ENCODE measurements at regions not wholly inside any gene's neighbourhood (a gene's known extent, or its start where the extent isn't known, plus 50 kb on each side); places are given as distances from the start of the nearest gene placed in this dataset.
"Not testable (repeated sequence)": the region's sequence is repeated elsewhere in the genome, so short reads cannot be mapped to it uniquely, and the experiment has no call there.

DNA sequence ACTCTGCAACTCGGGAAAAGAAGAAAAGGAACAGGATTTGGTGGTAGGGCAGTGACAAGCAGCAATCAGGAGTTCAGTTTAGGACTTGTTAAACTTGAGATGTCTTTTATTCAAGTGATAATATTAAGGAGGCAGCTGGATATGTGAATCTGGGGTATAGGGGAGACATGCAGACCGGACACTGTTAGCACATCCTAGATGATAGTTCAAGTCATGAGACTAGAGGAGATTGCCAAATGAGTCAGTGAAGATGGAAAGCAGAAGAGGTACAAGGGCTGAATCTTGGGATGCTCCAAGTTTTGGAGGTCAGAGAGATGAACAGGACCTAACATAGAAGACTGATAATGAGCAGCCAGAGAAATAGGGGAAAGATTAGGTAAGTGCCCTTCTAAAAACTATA, 69.5 kb upstream of the PSME4 start:
- Histone ChIP-seq H3K27me3 (ENCODE audit: insufficient read depth, insufficient read length) (no peaks in the 10 kb centered on the region), H3K36me3 (ENCODE audit: insufficient read depth, insufficient read length, low read length) (no peaks in the 10 kb centered on the region), H3K9ac (ENCODE audit: insufficient read length, low read depth) (no peak overlapping the region), H3K4me3 (ENCODE audit: insufficient read length, low read depth) (no peak overlapping the region), H3K4me1 (ENCODE audit: insufficient read depth, insufficient read length) (no peaks in the 10 kb centered on the region), H3K9me3 (ENCODE audit: insufficient read depth, low read length) (peaks cover 5% of the 10 kb centered on the region)
- TF ChIP-seq ZNF274 (IDR thresholded peaks at IDR 0.05; ENCODE audit: low read depth, low read length) (no peak), SUZ12 (IDR thresholded peaks at IDR 0.05; ENCODE audit: extremely low read depth, insufficient read depth, insufficient read length) (no peak), YY1 (IDR thresholded peaks at IDR 0.05; ENCODE audit: insufficient read depth, insufficient read length) (no peak)
- no peak for DNase-seq (ENCODE audit: low read depth, low spot score)

DNA sequence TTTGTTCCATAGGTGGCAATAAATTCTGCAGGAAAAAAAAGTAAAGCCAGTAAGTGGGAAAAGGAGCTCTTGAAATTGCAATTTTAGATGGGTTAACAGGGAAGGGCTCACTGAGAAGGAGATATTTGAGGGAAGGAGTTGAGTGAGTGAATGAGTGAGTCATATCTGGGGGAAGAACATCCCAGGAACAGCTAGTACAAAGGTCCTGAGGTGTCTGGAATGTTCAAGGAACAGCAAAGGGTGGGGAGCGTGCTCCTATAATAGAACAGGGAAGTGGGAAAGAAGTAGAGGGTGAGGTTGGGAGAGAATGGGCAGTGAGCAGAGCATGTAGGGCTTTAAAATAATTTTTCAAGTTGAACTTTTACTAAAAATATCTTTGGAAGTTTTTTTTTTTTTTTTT, 68.0 kb upstream of the PSME4 start:
- Histone ChIP-seq H3K4me3 (ENCODE audit: insufficient read length, low read depth) (no peak overlapping the region), H3K9ac (ENCODE audit: insufficient read length, low read depth) (no peak overlapping the region), H3K9me3 (ENCODE audit: insufficient read depth, low read length) (no peaks in the 10 kb centered on the region), H3K4me1 (ENCODE audit: insufficient read depth, insufficient read length) (no peaks in the 10 kb centered on the region), H3K27me3 (ENCODE audit: insufficient read depth, insufficient read length) (no peaks in the 10 kb centered on the region), H3K36me3 (ENCODE audit: insufficient read depth, insufficient read length, low read length) (no peaks in the 10 kb centered on the region)
- no peak for DNase-seq (ENCODE audit: low read depth, low spot score)
- TF ChIP-seq SUZ12 (IDR thresholded peaks at IDR 0.05; ENCODE audit: extremely low read depth, insufficient read depth, insufficient read length) = no peak
- no peak for TF ChIP-seq ZNF274 (IDR thresholded peaks at IDR 0.05; ENCODE audit: low read depth, low read length)
- TF ChIP-seq YY1 (IDR thresholded peaks at IDR 0.05; ENCODE audit: insufficient read depth, insufficient read length) = no peak

DNA sequence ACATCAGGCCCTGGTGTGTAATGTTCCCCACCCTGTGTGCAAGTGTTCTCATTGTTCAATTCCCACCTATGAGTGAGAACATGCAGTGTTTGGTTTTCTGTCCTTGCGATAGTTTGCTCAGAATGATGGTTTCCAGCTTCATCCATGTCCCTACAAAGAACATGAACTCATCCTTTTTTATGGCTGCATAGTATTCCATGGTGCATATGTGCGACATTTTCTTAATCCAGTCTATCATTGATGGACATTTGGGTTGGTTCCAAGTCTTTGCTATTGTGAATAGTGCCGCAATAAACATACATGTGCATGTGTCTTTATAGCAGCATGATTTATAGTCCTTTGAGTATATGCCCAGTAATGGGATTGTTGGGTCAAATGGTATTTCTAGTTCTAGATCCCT, 60.5 kb upstream of the PSME4 start:
- H3K4me1 ChIP-seq (ENCODE audit: insufficient read depth, insufficient read length); H3K9ac ChIP-seq (ENCODE audit: insufficient read length, low read depth); H3K27me3 ChIP-seq (ENCODE audit: insufficient read depth, insufficient read length); H3K36me3 ChIP-seq (ENCODE audit: insufficient read depth, insufficient read length, low read length); DNase-seq (ENCODE audit: low read depth, low spot score); H3K9me3 ChIP-seq (ENCODE audit: insufficient read depth, low read length); H3K4me3 ChIP-seq (ENCODE audit: insufficient read length, low read depth): not testable (repeated sequence)

DNA sequence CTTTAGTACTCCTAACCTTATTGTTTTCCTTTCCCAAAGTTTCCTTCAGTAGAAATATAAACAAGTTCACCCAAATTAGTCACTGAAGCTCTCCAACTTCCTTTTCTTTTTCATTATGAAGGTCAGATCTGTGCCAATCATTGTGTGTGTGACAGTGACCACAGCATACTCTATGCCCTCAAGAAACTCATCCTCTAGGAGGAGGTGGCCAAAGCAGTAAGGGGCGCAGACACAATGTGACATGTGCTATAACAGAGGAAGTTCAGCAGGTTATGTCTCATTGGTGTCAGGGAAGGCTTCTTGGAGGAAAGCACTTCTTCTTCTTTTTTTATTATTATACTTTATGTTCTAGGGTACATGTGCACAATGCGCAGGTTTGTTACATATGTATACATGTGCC, 60.0 kb upstream of the PSME4 start:
- H3K4me3 ChIP-seq (ENCODE audit: insufficient read length, low read depth) = no peak overlapping the region
- H3K9me3 ChIP-seq (ENCODE audit: insufficient read depth, low read length) = no peaks in the 10 kb centered on the region
- no peaks in the 10 kb centered on the region for H3K36me3 ChIP-seq (ENCODE audit: insufficient read depth, insufficient read length, low read length)
- no peaks in the 10 kb centered on the region for H3K4me1 ChIP-seq (ENCODE audit: insufficient read depth, insufficient read length)
- TF ChIP-seq SUZ12 (IDR thresholded peaks at IDR 0.05; ENCODE audit: extremely low read depth, insufficient read depth, insufficient read length) = no peak
- no peak for TF ChIP-seq YY1 (IDR thresholded peaks at IDR 0.05; ENCODE audit: insufficient read depth, insufficient read length)
- no peak for TF ChIP-seq ZNF274 (IDR thresholded peaks at IDR 0.05; ENCODE audit: low read depth, low read length)
- H3K9ac ChIP-seq (ENCODE audit: insufficient read length, low read depth) = no peak overlapping the region
- no peak for DNase-seq (ENCODE audit: low read depth, low spot score)
- no peaks in the 10 kb centered on the region for H3K27me3 ChIP-seq (ENCODE audit: insufficient read depth, insufficient read length)

DNA sequence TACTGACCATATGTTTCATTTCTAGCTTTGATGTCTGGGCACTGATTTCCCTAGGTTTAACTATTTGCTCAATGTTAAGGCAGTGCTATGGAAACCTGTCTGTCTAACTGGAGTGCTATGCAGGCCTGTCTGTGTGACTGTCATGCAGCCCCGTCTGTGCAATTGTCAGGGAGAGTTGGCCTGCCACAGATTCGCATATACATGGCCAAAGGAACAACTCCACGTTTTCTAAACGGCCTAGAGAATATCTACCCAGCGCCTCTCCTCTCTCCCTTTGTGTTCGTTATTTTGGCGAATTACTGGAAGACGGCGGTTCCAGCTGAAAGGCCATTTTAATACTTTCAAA, 59.6 kb upstream of the PSME4 start:
- Histone ChIP-seq H3K4me1 (ENCODE audit: insufficient read depth, insufficient read length) (no peaks in the 10 kb centered on the region), H3K9me3 (ENCODE audit: insufficient read depth, low read length) (no peaks in the 10 kb centered on the region), H3K27me3 (ENCODE audit: insufficient read depth, insufficient read length) (no peaks in the 10 kb centered on the region), H3K4me3 (ENCODE audit: insufficient read length, low read depth) (no peak overlapping the region), H3K9ac (ENCODE audit: insufficient read length, low read depth) (no peak overlapping the region), H3K36me3 (ENCODE audit: insufficient read depth, insufficient read length, low read length) (no peaks in the 10 kb centered on the region)
- TF ChIP-seq ZNF274 (IDR thresholded peaks at IDR 0.05; ENCODE audit: low read depth, low read length) = no peak
- TF ChIP-seq YY1 (IDR thresholded peaks at IDR 0.05; ENCODE audit: insufficient read depth, insufficient read length) = no peak
- TF ChIP-seq SUZ12 (IDR thresholded peaks at IDR 0.05; ENCODE audit: extremely low read depth, insufficient read depth, insufficient read length) = no peak
- DNase-seq (ENCODE audit: low read depth, low spot score) = no peak

DNA sequence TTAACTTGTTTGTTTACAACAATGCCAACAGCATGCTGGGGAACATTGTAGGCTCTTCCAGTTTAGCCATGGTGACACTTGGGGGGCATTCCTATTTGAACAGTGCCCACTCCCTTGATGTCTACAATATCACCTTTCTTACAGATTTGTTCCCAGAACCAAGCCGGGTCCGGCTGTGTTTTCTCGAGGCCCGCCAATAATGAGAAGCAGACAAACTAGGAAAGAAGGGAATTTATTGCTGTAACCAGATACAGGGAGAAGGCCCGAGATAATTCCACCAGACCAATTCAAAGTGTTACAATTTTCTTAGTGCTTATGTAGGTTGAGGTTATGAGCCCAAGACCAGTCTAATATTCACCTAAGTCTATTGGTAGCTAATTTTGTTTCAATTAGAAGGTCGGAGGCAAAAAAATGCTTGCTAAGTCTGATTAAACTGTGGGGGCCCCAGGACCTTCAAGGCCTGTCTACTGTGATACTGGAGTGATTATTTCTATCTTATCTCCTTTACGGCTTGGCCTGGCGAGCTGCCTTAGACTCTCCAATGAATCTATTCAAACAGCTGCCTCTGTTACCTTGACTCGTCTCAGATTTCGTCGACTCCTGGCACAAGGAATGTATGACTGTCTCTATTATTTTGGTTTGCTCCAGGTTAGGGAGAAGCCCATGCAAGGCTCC, 59.1 kb upstream of the PSME4 start:
- no peaks in the 10 kb centered on the region for H3K4me1 ChIP-seq (ENCODE audit: insufficient read depth, insufficient read length)
- no peak overlapping the region for H3K4me3 ChIP-seq (ENCODE audit: insufficient read length, low read depth)
- no peak for DNase-seq (ENCODE audit: low read depth, low spot score)
- no peak overlapping the region for H3K9ac ChIP-seq (ENCODE audit: insufficient read length, low read depth)
- TF ChIP-seq YY1 (IDR thresholded peaks at IDR 0.05; ENCODE audit: insufficient read depth, insufficient read length) = no peak
- H3K36me3 ChIP-seq (ENCODE audit: insufficient read depth, insufficient read length, low read length) = no peaks in the 10 kb centered on the region
- no peaks in the 10 kb centered on the region for H3K27me3 ChIP-seq (ENCODE audit: insufficient read depth, insufficient read length)
- H3K9me3 ChIP-seq (ENCODE audit: insufficient read depth, low read length) = no peaks in the 10 kb centered on the region

DNA sequence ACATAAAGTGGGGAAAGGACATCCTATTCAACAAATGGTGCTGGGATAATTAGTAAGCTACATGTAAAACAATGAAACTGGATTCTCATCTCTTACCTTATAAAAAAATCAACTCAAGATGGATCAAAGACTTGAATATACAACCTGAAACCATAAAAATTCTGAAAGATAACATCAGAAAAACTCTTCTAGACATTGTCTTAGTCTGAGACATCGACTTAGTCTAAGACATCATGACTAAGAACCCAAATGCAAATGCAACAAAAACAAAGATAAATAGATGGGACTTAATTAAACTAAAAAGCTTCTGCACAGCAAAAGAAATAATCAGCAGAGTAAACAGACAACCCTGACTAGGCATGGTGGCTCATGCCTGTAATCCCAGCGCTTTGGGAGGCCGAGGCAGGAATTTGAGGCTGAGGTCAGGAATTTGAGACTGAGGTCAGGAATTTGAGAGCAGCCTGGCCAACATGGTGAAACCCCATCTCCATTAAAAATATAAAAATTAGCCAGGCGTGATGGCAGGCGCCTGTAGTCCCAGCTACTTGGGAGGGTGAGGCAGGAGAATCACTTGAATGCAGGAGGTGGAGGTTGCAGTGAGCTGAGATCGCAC, 54.8 kb upstream of the PSME4 start:
- not testable (repeated sequence) for H3K4me1 ChIP-seq (ENCODE audit: insufficient read depth, insufficient read length); H3K9ac ChIP-seq (ENCODE audit: insufficient read length, low read depth); H3K4me3 ChIP-seq (ENCODE audit: insufficient read length, low read depth); DNase-seq (ENCODE audit: low read depth, low spot score); H3K27me3 ChIP-seq (ENCODE audit: insufficient read depth, insufficient read length); H3K9me3 ChIP-seq (ENCODE audit: insufficient read depth, low read length); H3K36me3 ChIP-seq (ENCODE audit: insufficient read depth, insufficient read length, low read length)

DNA sequence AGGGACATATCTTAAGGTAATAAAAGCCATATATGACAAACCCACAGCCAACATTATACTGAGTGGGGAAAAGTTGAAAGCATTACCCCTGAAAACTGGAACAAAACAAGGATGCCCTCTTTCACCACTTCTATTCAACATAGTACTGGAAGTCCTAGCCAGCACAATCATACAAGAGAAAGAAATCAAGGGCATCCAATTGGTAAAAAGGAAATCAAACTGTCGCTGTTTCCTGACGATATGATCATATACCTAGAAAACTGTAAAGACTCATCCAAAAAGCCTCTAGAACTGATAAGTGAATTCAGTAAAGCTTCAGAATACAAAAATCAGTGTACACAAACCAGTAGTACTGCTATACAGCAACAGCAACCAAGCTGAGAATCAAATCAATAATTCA, 53.8 kb upstream of the PSME4 start:
- DNase-seq (ENCODE audit: low read depth, low spot score) = no peak
- Histone ChIP-seq H3K27me3 (ENCODE audit: insufficient read depth, insufficient read length) (no peaks in the 10 kb centered on the region), H3K36me3 (ENCODE audit: insufficient read depth, insufficient read length, low read length) (no peaks in the 10 kb centered on the region), H3K9me3 (ENCODE audit: insufficient read depth, low read length) (peaks cover 11% of the 10 kb centered on the region; the same call in 1 of the 2 replicates), H3K4me1 (ENCODE audit: insufficient read depth, insufficient read length) (no peaks in the 10 kb centered on the region), H3K4me3 (ENCODE audit: insufficient read length, low read depth) (no peak overlapping the region), H3K9ac (ENCODE audit: insufficient read length, low read depth) (no peak overlapping the region)
- no peak for TF ChIP-seq YY1 (IDR thresholded peaks at IDR 0.05; ENCODE audit: insufficient read depth, insufficient read length)

Data from NT2/D1 (cell line).